Femur (tissue), 1 donor: ENCODE measurements at regions not wholly inside any gene's neighbourhood (a gene's known extent, or its start where the extent isn't known, plus 50 kb on each side); places are given as distances from the start of the nearest gene placed in this dataset.

Source experiments
- DNase-seq: peaks from one replicate; pipeline ENCODE4 v3.0.0-alpha.2; 2017

DNA sequence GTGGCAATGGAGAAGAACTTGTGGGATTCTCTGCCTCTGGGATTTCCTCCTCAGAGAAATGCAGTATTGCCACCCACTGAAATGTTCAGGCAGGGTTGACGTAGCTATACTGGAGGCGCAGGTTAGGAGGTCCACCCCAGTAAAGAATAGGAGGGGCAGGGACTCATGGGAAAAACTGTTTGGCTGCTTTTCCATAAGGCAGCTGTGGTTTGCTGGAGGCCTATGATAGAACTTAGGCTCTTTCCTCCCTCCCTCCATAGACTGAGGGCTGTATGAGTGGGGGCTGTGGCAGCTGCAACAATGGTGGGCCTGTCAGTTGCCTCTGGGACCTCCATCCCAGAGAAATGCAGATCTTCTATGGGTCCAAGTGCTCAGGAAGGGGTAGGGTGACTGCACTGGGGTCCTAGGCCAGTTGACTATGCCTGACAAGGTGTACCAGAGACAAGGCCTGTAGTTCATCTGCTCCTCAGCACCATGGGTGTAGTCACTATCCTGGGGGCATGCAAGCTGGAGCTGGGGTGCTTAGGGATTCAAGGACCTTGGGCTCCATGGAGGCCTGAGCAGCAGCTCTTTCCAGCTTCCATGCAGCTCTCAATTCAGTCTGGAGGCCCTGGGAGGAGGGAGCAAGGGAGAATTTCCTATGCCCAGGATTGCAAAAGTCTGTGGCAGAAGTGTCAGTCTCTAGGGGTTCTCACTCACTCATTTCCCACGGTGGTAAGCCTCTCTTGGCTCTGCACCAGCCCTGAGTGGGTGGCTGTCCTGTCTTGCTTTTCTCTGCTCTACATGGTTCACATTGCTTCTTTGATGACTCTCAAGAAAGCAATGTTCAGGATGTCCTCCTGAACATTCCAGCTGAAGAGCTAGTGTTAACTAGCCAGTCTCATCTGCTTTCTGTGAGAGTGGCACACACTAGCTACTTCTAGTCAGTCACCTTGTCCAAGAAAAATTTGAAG is 353.0 kb downstream of the IDS start:
- DNase-seq: no peak

DNA sequence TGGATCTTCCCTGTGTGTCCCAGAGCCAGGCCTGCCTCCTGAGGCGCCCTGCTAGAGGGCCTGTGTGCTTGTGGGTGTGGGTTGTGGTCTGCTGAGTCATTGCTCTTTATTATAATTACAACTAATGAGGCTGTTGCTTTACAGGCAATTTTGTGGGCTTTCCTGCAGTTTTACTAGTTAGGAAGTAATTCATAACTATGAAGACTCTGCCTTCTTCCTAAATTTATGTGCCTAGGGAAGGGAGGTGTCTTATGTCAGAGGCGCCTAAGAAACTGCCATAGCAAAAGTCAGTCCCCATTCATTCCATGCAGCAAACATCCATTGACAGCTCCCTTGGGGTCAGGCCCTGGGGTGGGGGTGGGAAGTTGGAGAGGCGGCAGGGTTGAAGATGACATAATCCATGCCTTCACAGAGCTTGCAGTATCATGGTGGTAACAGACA is 359.2 kb downstream of the IDS start:
- DNase-seq: no peak

GRCh38 chrX:149131774-149132173 is 373.3 kb downstream of the IDS start:
- DNase-seq: no peak

GRCh38 chrX:149129767-149130166 is 375.3 kb downstream of the IDS start:
- DNase-seq: no peak

- DNase-seq: no peak
Observed at GRCh38 chrX:149124526-149125108, 380.5 kb downstream of the IDS start.

DNA sequence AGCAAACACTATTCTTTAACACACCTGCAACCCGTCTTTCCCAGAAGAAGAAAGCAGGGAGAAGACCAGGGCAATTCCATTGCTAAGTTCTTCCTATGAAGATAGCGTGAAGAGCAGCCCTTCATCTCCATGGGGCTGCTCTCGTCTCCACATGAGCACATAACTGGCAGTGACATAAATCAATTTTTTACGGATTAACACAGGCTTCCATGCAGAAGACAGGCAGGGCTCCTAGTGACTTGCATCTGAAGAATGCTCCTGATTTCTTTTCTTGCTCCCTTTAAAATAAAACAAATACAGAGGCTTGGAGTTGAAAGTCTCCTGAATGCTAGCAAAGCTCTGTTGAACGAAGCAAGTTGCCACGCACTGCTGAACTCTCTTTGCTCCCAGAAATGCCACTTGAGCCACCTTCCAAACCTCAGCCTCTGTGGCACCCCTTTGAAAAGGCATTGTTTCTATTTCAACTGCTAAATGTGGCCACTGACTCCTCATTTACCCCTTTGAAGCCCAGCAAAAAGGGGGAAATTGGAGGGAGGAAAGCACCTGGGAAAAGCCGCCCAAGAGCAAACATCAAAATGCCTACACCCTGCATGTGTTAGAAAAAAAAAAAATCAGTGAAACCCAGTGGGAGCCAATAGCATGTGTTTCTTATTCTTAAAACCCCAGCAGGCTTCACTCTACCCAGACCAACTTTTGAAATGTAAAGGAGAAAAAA is 383.7 kb downstream of the IDS start:
- DNase-seq: no peak

DNA sequence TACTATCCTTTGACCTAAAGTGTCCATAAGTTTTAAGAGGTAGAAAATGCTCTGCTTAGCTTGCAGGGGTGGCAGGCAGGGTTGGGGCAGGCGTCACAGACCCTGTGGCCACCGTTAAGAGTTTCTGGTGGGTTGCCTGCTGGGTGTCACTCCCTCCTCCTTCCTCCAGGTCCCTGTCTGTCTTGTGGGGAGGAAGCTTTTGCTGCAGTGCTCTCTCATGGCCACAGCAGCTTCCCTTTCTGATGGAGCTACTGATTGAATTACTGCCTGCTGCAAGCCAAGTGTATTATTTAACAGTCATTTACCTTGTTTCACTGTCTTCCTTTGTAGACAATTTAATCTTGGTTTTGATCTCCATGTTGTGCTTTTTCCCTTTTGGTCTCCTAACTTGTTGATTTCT is 384.6 kb downstream of the IDS start:
- DNase-seq: no peak

- DNase-seq: no peak
Observed at GRCh38 chrX:149114874-149115273, 390.2 kb downstream of the IDS start.

GRCh38 chrX:149114001-149114400 is 391.1 kb downstream of the IDS start:
- no peak for DNase-seq

GRCh38 chrX:149097786-149098185 is 407.3 kb downstream of the IDS start:
- no peak for DNase-seq

DNA sequence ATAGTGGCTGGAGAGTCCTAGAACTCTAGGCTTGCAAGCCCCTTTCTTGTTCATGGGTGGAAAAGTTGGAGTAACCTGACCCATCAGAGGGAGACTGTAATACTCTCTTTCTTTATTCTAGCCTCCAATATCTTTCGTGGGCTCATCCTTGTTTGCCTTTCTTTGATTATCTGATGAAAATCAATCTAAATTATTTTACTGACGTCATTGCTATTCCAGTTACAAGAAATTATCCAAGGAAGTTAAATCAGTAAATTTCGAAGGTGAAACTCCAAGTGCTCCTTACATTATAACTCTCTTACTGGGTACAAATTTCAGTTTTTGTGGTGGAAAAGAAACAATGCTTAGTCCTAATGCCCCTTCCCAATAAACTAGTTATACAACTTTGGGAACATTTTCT is 412.9 kb downstream of the IDS start:
- no peak for DNase-seq

- DNase-seq: no peak
Observed at GRCh38 chrX:149079805-149080406, 425.2 kb downstream of the IDS start.

- peak; percentile 66 for DNase-seq
Observed at GRCh38 chrX:149074398-149074797, 430.7 kb downstream of the IDS start.

GRCh38 chrX:149073479-149073878 is 431.6 kb downstream of the IDS start:
- no peak for DNase-seq

DNA sequence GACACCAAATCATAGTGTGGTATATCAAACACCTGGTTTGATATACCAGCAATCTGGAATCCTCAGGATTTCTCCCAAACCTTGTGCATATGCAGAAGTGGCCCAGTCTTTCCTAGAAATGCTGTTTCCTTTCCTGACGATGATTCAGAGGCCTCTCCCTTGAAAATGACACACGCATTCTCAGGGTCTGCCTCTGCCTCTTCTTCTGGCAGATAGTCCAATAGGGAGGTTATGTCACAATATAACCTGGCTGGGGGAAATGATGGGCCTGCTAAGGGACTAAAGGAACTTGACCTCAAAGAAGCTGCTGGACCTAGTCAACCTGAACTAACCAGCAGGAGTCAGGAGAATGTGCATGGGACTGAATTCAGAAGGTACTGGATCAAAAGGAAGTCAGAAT is 435.2 kb downstream of the IDS start:
- no peak for DNase-seq

DNA sequence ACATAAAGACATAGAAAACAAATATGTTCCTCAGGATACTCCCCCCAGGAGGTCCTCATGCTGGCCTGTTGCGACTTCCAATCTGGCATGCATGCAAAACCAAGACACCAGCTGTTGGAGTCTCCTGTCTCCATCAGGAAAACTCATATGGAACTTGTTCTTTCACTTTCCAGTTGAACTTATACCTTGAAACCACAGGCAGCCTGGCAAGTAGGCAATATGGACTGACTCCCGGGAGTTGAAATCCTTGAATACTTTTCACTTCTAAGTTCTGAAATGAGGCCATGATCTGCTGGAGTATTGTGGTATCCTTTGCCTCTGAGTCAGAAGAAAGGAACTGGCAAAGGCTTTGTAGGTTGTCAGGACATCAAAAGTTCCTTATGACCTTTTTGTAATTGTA is 444.2 kb downstream of the IDS start:
- peak; percentile 43 for DNase-seq
